Skeletal muscle cell (primary cell): ENCODE measurements at regions not wholly inside any gene's neighbourhood (a gene's known extent, or its start where the extent isn't known, plus 50 kb on each side); places are given as distances from the start of the nearest gene placed in this dataset.

ENCODE experiments used
- DNase-seq: peaks from one replicate; pipeline ENCODE4 v3.0.0-alpha.2; 2010; ENCODE audit warnings: low read depth
- H3K4me3 ChIP-seq: 2 replicates; pipeline ENCODE4 v1.5.1; 2011; ENCODE audit warnings: low read depth, mild to moderate bottlenecking, control low read depth, low read length, moderate library complexity

DNA sequence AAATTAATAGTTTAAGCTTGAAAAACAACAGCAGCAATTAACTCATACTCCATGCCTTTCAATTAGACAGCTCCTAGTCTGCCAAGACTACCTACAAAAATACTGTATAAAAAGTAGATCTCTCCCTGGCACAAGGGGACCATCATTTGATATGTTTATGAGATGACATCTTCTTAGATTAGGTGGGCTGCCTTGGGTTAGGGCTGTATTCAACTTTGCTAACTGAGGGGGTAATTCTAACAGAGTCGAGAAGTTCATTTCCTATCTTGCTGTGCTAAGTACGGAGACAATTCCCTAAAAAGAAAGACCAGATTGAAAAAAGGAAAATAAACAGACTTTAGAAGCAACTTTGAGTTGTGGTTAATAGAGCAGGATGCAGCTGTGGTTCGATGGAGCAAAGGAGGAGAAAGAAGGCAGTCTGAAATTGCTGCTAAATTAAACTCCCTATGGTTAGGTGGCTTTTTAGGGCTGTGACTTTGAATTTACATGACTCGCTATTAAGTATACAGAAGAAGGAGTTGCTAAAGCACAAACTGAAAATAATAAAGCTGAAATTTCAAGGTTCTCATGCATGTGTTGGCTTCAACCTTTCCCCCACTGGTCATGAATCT, 75.4 kb downstream of the CDC7 start:
- no peak overlapping the region for H3K4me3 ChIP-seq
- no peak for DNase-seq

DNA sequence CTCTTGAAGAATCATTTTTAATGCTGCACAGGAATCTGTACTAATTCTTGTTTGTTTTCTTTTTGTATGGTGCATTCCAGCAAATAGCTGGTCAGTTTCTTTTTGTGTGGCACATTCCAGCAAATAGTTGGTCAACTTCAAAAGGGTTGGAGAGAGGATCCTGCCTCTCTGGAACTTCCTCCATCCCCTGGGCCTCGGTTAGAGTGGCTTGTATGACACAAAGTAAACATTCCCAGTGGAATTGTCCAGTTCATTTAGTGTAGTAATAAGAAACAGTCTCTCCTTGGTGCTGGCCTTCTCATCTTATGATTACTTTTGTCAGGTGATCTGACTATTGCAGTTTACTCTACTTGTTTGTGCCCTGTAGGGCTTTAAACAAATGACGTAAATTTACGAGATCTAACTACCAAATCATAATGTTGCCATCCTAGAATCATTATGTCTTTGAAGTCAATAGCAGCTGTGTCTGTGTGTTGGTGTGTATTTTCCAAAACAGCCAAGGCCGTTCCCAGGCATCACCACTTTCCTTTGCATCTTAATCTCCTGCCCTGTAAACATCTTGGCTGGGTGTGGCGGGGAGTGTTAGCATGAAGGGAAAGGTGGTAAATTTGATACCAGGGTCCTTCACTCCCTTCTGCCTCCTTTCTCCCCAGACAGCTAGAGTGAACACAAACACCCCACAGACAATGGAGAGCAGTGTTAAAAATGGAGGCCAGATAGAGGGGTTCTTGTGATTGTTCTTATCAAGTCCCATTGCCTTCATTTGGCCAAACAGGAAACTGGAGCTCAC, 77.9 kb downstream of the CDC7 start:
- no peak for DNase-seq
- no peak overlapping the region for H3K4me3 ChIP-seq

DNA sequence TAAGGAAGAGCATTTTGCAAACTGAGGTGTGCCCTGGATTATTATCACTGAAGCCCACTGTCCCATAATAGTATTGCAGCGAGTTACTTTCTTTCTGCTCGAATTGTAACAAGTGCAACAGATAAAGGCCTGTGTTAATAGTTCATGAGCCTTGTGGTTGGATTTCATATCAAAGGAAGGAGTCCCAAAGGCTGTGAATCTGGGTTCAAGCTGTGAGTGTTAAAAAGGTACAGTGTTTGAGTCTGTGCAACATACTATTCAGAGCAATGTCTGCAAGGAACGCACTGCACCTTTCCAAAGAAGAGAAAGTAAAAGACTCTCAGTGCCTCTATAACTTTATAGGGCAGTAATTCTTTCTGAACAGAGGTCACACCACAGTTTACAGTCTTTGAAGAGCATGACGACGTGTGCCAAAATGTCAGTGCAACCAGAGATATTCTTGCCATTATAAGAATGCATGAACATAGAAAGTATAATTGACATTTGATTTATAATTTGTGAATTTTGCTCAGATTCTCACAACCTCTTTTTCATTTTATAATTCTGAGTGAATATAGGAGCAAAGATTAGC, 79.1 kb downstream of the CDC7 start:
- no peak for DNase-seq
- H3K4me3 ChIP-seq, result no peak overlapping the region

DNA sequence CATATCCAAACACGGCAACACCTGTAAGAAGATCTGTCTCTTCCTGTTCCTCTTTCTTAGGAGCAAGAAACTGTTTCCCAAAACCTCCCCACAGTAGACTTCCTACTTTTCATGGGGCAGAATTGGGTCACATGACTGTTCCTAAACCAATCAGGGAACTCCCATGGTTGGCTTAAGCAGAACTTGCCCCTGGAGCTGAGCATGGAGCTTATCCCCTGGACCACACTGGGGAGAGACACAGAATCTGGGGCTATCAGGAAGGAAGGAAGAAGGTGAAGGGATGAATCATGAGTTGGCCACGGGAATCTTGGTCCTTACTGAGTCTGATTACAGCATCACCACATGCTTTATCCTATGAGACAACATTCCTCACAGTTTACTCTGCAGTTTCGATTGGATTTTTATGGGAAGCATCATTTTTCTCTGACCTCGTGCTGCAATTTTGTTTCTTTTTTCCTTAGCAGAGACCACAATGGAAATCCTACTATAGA, 81.8 kb downstream of the CDC7 start:
- peak; percentile 92 for DNase-seq
- H3K4me3 ChIP-seq, result no peak overlapping the region

DNA sequence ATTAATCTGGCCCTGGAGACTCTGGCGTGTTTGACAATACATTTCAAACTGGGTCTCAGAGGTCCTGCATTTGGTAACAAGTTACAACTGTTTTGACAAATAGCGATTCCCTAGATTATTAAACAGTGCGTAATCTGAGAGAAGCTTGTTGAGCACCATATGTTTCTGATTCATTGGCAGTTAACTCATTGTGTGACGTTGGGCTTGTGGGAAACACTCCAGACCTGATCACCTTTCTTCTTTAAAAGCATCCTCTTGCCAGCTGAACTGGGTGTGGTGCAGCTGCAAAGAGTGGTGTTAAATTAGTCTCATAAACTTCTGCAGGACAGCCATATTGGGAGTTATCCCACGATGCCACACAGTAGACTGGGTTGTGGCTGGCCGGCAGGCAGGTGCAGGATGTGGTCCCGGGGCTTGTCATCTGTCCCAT, 82.7 kb downstream of the CDC7 start:
- no peak overlapping the region for H3K4me3 ChIP-seq
- DNase-seq, result peak; percentile 91

DNA sequence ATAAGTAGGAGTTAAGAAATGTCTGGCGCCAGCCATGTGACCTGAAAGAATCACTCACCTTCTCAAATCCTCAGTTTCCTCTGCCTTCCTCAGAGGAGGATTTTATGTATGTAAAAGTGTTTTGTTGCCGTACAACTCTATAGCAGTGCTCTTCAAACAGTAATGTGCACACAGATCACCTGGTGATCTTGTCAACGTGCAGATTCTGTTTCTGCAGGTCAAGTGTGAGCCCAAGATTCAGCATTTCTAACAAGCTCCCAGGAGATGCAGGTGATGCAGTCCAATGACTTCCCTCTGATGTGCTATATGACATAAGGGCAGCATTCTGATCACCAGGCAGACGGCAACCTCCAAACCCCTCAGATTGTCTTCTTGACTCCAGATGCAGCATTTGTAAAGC, 83.7 kb downstream of the CDC7 start:
- DNase-seq, result no peak
- no peak overlapping the region for H3K4me3 ChIP-seq

DNA sequence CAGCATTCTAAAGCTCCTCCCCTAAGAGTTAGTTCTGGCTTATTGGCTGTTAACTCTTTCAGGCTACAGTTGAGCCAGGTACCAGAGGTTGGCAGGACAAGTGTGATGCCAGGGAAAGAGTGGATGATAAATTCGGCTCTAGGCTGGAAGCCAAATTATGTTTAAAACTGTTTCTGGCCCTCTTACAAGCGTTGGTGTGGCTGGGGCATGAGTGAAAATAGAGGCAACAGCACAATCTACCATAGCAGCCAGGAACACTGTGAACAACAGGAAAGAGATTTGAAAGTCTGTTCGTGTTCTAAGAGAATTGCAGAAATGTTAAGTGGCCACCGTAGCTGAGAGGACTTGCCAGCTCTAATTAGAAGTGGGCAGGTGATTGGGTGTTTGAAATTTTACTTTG, 84.2 kb downstream of the CDC7 start:
- H3K4me3 ChIP-seq, result no peak overlapping the region
- no peak for DNase-seq

DNA sequence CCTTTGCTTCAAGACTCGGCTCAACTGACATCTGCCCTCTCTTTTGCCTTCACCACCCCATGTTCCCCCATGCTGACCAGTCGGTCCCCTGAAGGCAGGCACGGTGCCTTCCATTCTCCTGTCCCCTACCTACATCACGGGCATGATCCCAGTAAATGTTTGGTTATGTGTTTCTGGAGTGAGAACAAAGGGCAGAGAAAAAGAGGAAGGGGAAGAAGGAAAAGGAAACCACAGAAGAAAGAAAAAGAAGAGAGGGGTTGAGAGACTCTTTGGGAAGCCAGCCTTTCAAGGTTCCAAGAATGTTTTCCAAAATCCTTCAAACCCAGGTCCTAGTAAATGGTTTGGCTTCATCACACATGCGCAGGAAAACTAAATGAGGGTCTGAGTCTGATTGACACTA, 84.9 kb downstream of the CDC7 start:
- no peak for DNase-seq
- H3K4me3 ChIP-seq, result no peak overlapping the region

DNA sequence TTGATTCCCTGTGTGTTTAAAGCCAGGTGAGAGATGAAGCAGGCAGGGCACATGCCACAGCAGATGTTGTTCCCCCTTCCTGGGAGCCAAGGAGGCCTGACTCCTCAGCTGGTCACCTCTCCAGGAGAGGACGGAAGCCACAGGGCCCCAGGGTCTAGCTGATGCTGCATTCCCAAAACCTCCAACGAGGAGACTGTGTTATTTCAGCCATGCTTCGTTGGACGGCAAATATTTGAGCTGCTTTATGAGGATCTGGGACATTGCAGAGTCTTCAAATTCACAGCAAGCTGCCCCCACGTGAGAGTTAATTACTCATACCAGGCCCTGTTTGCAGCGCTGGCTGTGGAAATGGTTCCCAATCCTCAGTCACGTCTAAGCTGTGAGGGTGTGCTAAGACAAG, 85.3 kb downstream of the CDC7 start:
- no peak overlapping the region for H3K4me3 ChIP-seq
- no peak for DNase-seq

DNA sequence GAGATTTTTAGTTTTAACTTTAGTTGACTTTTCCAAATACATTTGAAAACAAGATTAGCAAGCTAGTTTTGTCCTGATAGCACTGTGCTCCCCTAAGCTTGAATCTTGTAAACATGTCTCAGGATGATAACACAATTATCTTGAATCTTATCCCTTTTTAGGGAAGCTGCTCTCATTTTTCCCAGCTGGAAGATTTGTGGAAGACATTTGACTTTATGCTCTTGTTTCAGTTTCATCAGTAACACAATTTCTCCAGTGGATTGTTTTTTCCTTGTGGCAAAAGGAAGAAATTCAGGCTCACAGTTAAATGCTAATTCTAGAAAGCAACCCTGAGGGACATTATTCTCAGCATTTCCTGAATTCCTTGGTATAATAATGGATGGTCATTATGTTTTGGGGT, 88.8 kb downstream of the CDC7 start:
- DNase-seq, result no peak

DNA sequence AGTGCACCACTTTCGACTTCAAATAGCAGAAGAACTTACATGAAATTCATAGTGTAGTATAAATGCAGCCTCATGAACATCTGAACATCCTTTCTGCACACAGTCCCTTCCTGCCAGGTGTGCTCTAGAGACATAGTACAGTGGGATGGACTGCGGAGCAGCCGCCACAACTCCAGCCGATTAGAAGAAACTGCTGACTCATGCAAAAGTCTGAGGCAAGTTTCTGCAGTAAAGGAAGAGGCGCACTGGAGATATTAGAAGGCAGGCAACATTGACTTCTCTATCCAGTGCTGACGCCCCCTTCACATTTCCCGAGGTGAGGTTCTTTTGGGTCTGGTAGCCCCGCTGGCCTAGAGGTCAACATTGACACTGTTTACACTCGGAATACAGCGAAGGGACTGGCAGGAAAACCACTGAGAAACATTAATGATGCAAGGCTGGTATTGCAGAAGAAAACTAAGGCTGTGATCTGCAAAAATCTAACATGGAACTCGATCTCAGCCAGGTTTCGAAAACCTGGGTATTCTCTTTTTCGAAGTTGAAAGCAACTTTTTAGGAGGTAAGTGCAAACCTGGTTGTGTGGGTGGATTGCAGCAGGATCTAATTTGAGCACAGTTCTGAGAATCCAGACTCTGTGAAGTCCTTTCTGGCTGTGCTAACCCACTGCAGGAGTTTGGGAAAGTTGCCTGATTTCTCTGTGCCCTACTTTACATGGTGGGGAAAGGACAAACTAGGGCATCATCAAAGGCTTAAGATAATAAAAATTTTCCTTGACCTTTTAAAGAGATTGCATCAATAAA, 90.7 kb downstream of the CDC7 start:
- H3K4me3 ChIP-seq, result no peak overlapping the region
- no peak for DNase-seq

More for the DNA sequence above, 88.8 kb downstream of the CDC7 start:
- H3K4me3 ChIP-seq, result no peak overlapping the region

DNA sequence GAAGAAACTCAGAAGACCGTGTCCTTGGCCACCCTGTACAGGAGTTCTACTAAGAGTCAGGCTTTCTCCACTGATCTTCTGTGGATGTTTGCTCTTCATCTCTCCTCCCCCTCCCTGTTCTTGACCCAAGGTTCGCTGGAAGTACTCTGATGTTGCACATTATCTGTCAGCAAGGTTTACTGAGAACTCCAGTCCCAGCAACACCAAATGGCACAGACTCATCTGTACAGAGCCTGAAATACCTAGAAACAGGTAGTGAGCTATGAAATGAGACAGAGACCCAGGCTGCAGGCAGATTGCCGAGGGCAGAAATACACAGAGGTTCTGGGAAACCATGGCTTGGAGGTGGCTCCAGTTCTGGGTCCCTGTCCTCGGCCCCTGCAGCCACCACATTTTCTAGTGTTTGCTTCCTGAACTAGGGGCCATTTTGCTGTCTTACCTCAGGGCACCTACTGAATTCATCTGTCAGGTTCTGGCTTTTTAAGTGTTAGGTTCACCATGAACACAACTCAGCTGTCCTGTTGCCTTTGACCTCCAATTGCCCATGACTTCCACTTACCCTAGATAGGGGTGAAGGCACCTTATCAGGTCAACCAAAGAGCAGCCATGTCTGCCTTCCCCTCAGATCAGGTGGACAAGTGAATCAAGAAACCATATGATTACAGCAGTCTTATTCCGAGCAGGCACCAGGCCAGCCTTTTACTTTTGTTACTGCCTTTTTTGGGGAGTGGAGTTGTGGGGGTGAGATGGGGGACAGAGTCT, 92.2 kb downstream of the CDC7 start:
- no peak for DNase-seq
- no peak overlapping the region for H3K4me3 ChIP-seq

DNA sequence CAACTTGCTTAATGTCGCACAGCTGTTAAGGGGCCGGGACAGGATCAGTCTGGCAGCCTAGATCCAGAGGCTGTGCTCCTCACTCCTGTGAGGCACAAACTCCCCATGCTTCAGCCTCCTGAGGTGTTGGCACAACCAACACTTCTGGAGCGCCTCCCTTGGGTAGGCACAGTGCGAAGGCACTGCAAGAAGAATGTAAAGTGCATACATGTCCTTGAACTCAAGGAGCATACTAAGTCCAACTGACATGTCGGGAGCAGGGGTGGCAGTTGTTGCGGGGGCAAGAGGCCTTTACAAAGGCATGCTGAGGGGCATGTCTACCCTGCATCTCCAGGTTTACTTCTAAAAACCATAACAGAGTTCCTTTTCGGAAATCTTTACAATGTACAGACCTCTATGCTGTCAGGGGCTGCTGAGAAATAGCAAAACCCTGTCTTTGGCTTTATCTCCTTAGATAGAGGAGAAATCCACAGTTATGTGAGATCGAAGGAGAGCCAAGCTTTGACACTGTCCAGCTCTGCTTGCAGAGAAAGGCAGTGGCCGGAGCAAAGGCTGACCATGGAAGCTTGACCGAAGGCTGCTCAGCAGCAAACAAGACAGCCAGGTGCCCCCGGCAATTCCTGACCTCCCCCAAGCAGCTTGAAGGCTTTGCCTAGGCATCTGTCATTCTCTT, 93.9 kb downstream of the CDC7 start:
- no peak for DNase-seq

DNA sequence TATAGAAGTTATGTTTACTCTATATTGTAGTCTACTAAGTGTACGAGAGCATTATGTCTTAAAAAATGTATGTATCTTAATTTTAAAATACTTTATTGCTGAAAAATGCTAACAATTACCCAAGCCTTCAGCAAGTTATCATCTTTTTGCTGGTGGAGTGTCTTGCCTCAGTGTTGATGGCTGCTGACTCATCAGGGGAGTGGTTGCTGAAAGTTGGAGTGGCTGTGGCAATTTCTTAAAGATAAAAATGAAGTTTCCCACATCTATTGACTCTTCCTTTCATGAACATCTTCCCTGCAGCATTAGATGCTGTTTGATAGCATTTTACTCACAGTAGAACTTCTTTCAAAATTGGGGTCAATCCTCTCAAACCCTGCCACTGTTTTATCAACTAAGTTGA, 95.8 kb downstream of the CDC7 start:
- no peak for DNase-seq

More for the DNA sequence above, 93.9 kb downstream of the CDC7 start:
- H3K4me3 ChIP-seq, result no peak overlapping the region

DNA sequence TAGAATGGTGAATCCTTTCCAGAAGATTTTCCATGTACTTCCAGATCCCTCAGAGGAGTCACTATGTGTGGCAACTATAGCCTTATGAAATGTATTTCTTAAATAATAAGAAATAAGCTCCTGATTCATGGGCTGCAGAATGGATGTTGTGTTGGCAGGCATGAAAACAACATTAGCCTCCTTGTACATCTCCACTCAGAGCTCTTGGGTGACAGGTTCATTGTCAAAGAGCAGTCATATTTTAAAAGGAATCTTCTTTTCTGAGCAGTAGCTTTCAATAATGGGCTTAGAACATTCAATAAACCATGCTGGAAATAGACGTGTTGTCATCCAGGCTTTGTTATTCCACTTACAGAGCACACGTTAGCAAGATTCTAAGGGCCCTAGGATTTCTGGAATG, 96.6 kb downstream of the CDC7 start:
- no peak overlapping the region for H3K4me3 ChIP-seq
- DNase-seq, result no peak

More for the DNA sequence above, 95.8 kb downstream of the CDC7 start:
- H3K4me3 ChIP-seq, result no peak overlapping the region

DNA sequence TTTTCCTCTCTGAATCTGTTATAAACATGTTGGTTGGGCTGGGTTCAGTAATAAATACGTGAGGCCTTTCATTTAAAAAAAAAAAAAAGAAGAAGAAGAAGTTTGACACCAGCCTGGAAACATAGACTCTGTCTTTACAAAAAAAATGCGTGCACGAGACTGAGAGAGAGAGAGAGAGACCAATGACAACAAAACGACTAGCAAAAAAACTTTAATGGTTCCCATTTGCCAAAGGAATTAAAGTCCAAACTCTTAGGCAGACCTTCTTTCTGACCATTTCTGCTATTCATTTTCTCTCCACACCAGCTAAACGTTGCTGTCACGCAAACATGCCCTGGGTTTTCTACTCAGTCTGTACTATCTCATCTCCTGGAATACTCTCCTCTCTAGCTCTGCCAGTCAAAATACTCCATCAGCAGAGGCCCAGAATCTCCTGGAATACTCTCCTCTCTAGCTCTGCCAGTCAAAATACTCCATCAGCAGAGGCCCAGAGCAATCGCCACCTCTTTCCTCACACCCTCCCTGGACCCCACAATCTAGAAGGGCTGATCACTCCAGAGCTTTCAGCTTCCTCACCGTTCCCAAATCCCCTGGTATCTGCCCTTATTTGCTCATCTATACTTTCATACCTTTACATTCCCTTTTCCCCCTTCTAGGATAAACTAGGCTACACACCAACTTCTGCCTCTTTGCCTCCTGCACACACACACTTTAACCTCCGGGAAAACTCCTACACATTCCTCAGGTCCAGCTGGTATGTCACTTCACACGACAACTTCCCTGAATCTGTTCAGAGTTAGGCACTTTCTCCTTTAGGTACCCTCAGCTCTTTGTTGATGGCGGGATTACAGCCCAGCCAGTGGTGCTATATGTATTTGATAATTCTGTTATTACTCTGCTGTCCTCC, 100.0 kb downstream of the CDC7 start:
- DNase-seq, result no peak
- no peak overlapping the region for H3K4me3 ChIP-seq

DNA sequence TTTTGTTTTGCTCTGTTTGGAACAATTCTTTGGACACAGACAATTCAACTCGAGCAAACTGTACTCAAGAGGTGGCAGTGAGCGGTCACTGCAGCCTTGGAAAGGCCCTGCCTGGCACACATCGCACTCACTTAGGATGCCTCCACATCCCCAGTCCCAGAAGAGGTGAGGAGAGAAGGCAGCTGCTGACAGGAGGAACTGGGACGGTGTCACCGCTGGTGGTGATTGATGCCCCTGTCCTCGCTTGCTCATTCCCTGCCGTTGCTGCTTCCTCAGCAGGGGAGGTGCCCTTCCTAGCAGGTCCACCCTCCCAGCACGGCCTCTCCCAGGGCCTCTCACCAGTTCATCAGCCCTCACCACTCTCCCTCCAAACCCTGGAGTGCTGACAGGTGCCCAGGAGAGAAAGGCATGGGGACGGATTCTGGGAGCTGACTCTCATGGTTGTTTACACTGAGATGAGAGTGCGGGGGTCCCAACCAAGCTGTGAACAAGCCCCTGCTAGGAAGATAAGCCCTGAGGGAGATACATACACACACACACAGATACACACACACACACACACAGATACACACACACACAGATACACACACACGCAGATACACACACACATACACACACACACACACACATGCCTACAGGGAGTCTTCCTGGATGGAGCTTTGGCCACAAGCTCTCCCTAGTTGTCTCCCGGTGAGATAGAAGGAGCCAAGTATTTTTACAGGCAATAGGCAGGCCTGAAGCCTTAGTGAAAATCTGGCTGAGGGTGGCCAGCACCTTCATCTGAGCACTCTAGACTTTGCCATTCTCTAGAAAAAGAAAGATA, 101.1 kb downstream of the CDC7 start:
- DNase-seq, result no peak
- H3K4me3 ChIP-seq, result no peak overlapping the region
